HG02970 (cell line): ENCODE measurements at regions not wholly inside any gene's neighbourhood (a gene's known extent, or its start where the extent isn't known, plus 50 kb on each side); places are given as distances from the start of the nearest gene placed in this dataset.

Source experiments
- ATAC-seq: cut with Tn5 transposase; IDR thresholded peaks from one replicate; pipeline ENCODE4 v1.9.1; 2021; ENCODE audit warnings: mild to moderate bottlenecking, moderate library complexity, moderate number of reproducible peaks; ENCODE audit not compliant: unreplicated experiment, low FRiP score

DNA sequence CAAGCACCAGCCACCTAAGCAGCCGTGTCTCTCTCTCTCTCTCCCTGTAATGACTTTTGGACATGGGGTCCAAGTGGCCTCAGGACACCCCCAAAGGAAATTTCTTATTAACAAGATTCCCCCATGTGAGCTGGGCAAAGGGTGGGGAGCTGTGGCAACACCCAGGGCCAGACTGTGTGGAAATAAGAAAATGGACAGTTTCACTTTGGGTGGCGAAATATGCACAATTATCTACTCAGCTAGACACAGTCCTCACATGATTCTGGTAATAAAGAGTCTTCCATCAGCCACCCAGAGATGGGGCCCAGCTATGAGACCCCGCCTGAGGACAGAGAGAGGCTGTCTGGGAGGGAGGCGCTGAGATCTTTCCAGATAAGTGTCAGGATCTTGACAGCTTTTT lies 96.8 kb upstream of the TPM1 start:
- ATAC-seq: no peak

DNA sequence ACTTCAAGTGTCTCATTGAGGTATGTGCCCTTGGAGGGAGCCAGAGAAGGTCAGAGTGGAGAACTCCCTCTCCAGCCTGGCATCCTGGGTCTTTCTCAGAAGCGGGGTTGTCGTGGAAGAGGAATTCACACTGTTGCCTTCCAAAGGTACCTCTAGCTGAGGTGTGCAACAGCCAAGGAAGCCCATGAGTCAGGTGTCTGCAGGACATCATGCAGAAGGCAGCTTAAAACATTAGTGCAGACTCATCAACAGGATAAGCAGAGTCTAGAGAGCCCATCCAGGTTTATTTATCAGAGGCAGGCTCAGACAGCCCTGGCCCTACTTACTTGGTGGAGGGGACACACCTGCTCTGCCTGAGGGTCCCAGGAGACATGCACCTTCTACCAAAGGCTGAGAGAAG lies 95.6 kb upstream of the TPM1 start:
- ATAC-seq: no peak

DNA sequence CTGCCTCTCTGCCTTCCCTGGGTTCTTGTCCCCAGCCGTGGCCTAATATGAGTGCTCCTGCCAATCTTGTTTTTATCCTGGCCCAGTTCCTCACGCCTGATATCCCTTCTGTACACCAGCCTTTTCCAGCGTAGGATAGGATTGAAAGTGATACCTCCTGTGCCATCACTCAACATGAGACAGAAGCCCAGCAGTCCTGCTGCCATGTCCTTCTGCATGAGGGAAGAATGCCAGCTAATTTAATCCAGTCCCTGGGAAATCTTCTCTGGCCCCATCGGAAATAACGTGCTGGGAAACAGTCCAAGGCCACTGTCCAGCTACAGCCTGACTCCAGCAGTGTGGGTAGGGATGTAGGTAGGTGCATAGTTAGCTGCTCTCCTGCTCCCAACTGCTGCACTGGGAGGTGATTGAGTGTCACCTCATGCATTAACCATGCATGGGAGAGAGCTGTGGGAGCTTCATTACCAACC lies 92.0 kb upstream of the TPM1 start:
- ATAC-seq: no peak

DNA sequence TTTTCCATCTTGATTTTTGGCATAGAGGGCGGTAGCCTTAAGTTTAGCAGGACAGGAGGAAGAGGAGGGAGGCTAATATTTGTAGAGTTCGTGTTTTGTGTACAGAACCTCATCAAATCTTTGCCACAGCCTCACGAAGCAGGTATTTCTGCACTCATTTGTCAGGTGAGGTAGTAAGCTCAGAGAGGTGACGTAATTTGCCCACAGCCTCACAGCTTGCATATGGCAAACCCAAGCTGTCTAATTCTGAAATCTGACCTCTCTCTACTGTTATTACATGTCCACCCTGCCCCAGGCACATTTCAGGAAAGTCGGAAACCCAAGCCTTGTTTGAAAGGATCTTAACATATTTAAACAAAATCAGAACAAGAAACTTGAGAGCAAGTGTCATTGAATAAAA lies 91.1 kb upstream of the TPM1 start:
- no peak for ATAC-seq

DNA sequence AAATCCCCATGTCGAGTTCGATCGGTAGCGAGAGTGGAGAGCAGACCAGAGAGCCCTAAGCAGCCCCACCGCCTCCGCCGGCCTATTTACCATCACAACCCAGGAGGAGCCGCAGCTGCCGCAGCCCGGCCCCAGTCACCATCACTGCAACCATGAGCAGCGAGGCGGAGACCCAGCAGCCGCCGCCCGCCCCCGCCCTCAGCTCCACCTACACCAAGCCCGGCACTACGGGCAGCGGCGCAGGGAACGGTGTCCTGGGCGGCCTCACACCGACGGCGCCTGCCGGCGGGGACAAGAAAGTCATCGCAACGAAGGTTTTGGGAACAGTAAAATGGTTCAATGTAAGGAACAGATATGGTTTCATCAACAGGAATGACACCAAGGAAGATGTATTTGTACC lies 89.5 kb upstream of the TPM1 start:
- no peak for ATAC-seq

DNA sequence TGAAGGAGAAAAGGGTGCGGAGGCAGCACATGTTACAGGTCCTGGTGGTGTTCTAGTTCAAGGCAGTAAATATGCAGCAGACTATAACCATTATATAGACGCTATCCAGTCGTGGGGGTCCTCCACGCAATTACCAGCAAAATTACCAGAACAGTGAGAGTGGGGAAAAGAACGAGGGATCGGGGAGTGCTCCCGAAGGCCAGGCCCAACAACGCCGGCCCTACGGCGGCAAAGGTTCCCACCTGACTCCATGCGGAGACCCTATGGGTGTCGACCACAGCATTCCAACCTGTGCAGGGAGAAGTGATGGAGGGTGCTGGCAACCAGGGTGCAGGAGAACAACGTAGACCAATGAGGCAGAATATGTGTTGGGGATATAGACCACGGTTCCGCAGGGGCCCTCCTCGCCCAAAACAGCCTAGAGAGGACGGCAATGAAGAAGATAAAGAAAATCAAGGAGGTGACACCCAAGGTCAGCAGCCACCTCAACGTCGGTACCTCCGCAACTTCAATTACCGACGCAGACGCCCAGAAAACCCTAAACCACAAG lies 89.0 kb upstream of the TPM1 start:
- ATAC-seq: no peak

DNA sequence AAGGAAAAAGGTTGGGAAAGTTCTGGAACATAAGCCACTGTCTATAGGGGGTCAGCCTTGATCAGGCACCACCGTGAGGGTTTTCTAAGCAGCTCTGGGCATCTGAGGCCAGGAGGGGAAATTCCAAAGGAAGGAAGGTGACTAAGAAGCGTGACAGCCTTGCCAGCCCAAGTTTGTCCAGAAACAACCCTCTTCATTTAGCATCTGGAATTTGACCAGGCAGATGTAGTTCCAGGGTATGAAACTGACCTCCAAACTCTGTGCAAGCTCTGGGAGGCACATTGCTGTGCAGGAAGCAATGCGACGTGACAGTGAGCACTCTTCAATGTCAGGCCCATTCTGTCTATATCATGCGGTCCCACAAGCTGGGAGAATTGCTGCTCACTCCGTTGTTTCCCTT lies 85.4 kb upstream of the TPM1 start:
- ATAC-seq: no peak

DNA sequence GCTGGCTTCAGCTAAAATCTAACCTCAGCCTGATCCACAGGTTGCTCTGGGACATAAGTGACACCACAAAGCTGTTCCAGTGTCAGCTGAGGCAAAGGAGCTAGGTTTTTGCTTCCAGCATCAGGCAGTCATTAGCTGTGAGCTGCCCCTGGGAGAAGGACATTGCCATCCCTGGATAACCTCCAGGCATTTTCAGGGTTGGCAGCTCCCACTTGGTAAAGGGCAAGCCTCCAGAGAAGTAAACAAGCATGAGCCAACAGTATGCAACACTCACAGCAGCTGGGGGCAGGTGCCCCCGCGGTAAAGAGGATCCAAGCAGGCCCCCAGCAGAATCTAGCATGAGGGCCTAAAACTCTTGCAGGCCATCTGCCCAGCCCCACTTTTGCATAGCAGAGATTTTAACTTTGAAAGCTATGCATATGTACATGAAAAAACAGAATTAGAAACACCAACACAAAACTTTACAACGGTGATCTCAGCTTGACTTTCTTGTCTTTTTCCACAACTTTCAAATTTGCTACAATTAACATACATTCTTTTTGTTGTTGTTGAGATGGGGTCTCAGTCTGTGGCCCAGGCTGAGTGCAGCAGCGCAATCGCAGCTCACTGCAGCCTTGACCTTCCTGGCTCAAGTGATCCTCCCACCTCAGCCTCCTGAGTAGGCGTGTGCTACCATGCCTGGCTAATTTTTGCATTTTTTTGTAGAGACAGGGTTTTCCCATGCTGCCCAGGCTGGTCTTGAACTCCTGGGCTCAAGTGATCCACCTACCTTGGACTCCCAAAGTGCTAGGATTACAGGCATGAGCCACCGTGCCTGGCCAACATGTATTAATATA lies 83.8 kb upstream of the TPM1 start:
- no peak for ATAC-seq

DNA sequence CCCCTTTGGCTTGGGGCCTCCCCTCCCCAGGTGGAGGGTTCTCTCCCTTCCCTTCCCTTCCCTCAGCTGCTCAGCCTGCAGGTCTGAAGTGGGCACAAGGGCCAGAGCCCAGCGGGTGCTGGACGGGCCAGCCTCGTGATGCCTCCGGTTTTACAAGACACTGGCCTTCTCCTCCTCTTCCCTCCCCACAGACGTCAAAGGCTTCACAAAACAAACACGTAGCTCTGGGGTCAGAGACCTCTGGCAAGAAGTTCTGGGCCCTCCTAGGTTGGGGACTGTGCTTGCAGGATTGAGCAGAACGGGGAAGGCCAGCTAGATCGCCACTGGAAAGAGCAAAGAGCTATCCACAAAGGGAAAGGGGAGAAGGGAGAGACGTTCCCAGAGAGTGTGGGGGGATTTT lies 81.4 kb upstream of the TPM1 start:
- no peak for ATAC-seq

DNA sequence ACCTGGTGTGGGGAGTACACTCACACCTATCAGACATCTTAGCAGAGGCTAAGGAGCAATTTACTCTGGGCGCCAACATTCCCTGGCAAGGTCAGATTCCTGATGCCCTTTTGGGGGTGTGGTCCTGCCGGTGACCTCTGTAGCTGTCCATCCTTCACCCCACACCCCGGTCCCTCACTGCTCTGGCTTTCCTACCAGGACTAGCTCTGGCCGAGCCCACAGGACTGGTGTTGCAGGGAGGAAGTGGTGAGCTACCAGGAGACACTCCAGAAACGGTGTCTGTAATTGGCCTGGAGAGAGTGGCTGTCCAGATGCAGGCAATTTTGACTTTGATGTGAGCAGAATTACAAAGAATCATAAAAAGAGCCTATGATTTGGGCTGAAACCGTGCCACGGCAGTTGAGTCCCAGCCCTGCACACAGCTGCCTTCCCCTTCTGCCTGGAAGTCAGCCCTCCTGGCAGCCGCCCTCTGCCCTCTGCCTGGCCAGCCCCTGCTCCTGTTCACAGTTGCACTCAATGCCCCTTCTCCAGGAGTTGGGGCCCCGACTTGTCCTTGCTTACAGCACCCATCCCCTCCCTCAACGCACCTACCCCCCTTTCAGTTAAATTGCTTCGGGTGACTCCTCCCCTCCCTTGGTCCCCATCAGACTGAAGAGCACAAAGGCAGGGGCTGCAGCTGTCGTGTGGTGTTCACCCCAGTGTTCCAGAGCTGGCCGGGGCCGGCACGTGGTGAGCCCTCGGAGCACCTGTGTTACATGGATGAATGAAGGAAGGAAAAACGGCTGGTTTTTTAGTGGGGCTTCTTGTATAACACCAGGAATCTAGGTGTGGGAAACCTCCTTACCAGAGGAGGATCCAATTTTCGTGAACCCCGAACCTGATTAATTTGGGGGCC lies 80.2 kb upstream of the TPM1 start:
- ATAC-seq: no peak

DNA sequence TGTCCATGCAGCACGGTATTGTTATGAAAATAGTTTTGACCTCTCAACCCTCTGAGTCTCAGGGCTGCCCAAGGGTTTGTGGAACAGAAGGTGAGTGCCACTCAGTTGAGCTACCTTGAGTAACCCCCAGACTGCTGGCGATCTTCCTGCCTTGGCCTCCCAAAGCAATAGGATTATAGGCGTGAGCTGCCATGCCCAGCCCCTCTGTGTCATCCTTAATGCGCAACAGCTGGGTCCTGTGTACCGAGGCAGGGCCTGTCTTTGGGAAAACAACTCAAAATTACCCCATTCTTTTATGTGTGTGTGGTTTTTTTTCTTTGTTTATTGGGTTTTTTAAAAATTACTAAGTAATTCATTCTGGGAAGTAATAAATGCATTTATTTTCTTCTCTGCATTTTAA lies 78.3 kb upstream of the TPM1 start:
- no peak for ATAC-seq

DNA sequence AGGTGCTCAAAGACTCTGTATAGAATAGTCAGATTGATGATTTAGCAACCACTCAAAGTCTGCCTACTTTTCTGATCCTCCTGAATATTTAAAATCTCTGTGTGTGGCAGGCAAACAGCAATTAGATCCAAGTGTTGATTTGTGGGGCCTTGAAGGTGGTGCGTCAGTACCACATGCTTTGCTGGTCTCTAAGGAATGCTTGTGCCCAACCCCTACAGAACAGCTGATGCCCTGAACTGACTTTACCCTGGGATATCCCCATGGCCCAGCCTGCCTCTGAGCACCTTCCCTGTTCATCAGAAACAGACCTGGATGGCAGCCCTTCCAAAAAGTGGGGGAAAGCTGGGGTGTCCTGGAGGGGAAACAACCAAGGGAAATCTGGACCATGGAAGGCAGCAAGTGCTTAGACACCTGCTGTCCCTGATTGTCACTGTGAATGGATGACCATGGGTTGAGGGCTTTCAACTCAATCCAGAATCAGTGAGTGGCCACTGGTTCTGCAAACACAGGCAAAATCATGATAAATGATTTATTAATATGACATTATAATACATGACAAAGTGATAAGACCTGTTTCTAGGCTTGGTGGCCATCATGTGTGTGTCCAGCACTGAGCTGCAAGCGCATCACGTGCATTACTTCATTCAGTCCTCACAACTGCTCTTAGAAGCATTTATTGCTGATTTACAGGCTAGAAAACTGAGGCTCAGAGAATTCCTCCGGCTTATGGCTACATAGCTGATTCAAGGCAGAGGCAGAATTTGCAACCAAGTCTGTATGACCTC lies 76.1 kb upstream of the TPM1 start:
- ATAC-seq: no peak

DNA sequence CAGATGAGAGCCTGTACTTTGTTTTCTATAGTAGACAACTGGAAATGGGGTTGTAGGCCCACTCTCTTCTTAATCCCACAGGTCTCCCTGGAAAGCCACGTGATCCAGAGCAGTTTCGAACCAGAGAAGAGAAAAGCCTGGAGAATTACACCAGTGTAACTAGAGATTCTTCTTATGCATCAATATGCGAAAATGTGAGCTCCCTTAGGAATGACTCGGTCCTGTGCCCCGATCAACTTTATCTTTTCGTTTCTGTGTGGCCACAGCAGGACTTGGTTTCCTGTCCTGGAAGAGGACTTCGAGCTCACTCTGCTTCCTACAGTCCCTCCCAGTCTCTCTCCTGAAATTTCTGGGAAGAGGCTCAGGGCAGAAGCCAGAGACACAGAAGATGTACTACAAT lies 73.8 kb upstream of the TPM1 start:
- no peak for ATAC-seq

DNA sequence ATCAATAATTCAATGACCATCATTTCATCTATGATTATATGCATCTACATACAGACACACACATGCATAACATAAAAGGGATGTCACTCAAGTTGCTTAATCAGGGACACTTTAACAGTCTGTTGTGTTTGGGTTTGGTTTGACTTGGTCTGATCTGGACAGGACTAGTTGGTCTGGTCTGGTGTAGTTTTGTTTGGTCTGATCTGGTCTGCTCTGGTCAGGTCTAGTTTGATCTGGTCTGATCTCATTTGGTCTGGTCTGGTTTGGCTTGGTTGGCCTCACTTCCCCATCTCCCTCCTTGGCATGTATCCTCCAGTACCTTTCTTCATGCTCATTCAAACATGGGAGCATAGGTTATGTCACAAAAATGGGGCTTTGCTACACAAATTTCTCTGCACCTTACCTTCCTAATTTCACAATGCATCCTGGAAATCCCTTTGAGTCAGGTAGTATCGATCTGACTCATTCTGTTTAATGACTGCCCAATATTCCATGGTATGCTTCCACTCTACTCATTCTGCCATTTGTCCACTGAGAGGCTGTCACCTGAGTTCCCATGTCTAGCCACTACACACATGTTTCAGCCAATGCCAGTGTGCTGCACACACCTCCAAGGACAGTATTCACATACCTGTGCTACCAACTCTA lies 73.0 kb upstream of the TPM1 start:
- no peak for ATAC-seq

DNA sequence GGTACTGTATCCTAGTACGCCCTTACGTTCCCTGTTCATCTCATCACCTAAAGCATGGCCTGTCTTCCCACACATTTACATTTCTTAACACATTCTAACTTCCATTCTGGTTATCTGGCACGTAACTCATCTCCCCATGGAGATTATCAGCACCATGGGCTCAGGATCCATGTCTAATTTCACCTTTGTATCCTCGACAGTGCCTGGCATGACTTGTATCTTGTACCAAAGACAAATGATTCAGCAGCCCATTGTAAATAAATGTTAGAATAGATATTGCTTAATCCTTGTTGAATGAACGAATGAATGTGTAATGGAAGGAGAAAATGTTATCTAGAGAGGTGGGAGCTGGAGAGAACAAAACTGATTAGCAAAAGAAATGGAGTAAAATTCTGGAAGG lies 69.7 kb upstream of the TPM1 start:
- ATAC-seq: no peak

DNA sequence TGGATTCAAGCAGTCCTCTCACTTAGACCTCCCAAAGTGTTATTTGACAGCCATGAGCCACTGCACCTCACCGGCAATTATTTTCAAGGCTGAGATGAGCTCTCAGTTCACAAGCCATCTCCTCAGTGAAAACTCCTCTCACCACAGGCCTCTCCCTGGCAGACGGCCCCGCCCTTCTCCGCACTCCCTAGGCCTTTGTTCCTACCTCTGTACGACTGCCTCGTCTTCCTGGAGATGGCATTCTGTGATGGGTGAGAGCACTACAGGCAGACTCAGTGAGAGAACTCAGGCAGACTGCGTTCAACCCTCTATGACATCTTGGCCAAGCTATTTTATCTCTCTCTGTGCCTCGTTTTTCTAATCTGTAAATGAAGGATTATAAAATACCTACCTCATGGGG lies 67.0 kb upstream of the TPM1 start:
- ATAC-seq: no peak

DNA sequence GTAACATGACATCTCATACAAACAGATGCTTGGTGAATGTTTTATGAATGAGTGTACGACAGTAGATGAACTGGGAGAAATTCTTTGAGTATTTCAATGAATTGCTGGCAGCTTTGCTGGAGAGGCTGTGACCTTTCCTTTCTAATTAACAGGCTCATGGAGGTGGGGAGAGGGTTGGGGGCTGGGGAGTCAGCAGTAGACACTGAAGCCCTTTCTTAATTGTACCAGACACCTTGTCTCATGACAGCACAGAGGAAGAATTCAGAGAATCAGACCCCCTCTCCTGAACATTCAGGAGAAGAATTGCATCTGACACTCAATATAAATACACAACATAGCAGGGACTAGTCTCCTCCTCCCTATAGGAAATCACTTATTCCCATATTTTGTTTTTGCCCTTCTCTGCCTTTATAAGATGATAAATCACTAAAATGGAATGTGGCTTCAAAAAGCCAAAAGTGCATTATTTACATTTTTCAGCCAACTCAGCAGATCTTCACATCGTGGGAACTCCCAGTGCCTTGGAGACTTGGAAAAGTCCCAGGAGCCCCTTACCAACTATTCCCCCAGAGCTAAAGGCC lies 66.2 kb upstream of the TPM1 start:
- no peak for ATAC-seq

DNA sequence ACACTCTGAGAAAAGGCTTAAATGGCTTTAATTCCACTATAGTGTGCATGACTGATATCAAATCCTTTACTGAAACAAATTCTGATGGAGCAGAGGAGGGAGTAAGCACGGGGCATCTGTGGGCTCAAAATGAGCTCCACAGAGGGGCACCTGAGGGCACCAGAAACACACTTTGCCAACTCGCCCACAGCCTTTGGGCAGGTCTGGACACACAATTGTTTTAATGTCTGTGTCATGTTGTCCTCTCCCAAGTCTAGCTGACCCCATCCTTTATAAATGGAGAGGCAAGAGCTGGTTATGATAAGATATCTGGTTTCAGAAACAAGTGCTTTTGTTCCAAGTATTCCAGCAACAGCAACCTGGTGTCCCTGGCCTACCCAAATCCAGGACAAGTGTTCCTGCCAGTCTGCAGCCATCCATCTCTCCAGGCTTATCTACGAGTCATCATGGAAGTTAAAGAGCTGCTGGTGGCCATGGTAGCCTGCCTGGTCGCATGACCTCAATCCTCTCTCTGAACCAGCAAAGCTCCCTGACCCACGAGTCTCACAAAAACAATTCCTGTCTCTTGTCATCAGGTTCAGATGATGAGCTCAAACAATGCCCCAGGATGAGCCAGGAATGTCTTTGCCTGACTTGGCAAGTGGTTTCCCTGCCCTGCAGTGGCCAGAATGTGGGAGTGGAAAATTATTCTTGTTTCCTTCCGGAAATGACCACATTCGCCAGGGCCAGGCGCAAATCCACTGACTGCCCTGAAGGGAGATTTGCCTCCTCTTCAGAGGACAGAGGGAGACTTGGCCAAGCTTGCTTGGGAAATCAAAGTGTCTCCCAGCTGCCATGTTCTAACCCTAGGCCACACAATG lies 64.4 kb upstream of the TPM1 start:
- no peak for ATAC-seq

DNA sequence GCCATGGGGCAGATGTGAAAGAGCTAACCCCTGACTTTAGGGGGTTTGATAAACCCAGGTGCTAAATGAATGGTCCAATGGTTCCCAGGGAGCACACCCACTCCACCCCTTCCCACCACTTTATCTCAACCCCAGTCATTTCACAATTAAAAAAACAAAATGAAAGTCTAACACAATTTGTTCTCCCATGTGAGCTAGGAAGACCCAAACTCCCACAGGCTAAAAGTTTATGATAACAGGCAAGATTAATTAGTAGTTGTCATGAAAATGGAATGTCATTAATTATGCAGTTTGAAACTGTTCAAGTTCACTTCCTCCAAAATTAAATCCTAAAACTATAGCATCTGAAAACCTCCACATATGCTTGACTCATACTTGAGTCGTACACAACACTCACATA lies 63.3 kb upstream of the TPM1 start:
- no peak for ATAC-seq
